CD14-positive monocyte (primary cell): ENCODE measurements at regions not wholly inside any gene's neighbourhood (a gene's known extent, or its start where the extent isn't known, plus 50 kb on each side); places are given as distances from the start of the nearest gene placed in this dataset.

Source experiments
- DNase-seq, 3 donors: peaks; one replicate each; pipeline ENCODE4 v3.0.0-alpha.2; 2011 to 2022
- H2AFZ ChIP-seq: 2 replicates; pipeline ENCODE4 v1.6.0; 2012; ENCODE audit warnings: mild to moderate bottlenecking, low read depth, low read length, inconsistent platforms; ENCODE audit not compliant: insufficient read depth, poor library complexity, severe bottlenecking
- H3K27ac ChIP-seq, 2 donors: 1 replicate in 1 of 2; 2 replicates in 1 of 2; pipeline ENCODE4 v1.5.1; 2012 to 2013; ENCODE audit warnings: low read length in 2 of 2, control low read depth in 1 of 2, inconsistent platforms in 1 of 2, low read depth in 1 of 2, mild to moderate bottlenecking in 1 of 2
- H3K27me3 ChIP-seq, 2 donors: one replicate each; pipeline versions ENCODE4 v1.6.0 to v1.6.1; 2011 to 2013; ENCODE audit warnings: low read length in 2 of 2; ENCODE audit not compliant: control insufficient read depth in 2 of 2, insufficient read depth in 2 of 2
- H3K36me3 ChIP-seq, 2 donors: replicated peaks in 1 of 2; 1 replicate in 1 of 2; 2 replicates in 1 of 2; pipeline versions ENCODE4 v1.5.1 to v1.6.1; 2012 to 2013; ENCODE audit warnings: low read length in 2 of 2, control low read depth in 1 of 2, inconsistent platforms in 1 of 2, mild to moderate bottlenecking in 1 of 2; ENCODE audit not compliant: insufficient read depth in 2 of 2, control insufficient read depth in 1 of 2
- H3K4me1 ChIP-seq, 2 donors: 1 replicate in 1 of 2; 2 replicates in 1 of 2; pipeline versions ENCODE4 v1.5.1 to v1.6.1; 2012 to 2013; ENCODE audit warnings: low read length in 2 of 2, control low read depth in 1 of 2, inconsistent platforms in 1 of 2, mild to moderate bottlenecking in 1 of 2, moderate library complexity in 1 of 2; ENCODE audit not compliant: insufficient read depth in 2 of 2, control insufficient read depth in 1 of 2
- H3K4me2 ChIP-seq: replicated peaks from 2 replicates; pipeline ENCODE3; 2012; ENCODE audit warnings: low read length, moderate library complexity, mild to moderate bottlenecking; ENCODE audit not compliant: poor library complexity, severe bottlenecking; ENCODE audit errors: extremely low read depth
- H3K4me3 ChIP-seq, 3 experiments: fragments of 200-600 bp in 1 of 3; sonication (generic) in 1 of 3; replicated peaks in 1 of 3; 1 replicate in 2 of 3; 2 replicates in 1 of 3; pipeline ENCODE4 v1.5.1; 2011 to 2013; ENCODE audit warnings: low read length in 3 of 3, mild to moderate bottlenecking in 3 of 3, control low read depth in 2 of 3, low read depth in 2 of 3, inconsistent platforms in 1 of 3, moderate library complexity in 1 of 3
- H3K79me2 ChIP-seq: 2 replicates; pipeline ENCODE4 v1.6.0; 2012; ENCODE audit warnings: mild to moderate bottlenecking, control low read depth, inconsistent platforms, low read length, moderate library complexity; ENCODE audit not compliant: insufficient read depth
- H3K9ac ChIP-seq: 2 replicates; pipeline ENCODE4 v1.6.0; 2017; ENCODE audit warnings: low read length, mild to moderate bottlenecking; ENCODE audit not compliant: insufficient read depth, poor library complexity, severe bottlenecking
- H3K9me3 ChIP-seq, 2 donors: replicated peaks in 1 of 2; 1 replicate in 1 of 2; 2 replicates in 1 of 2; pipeline versions ENCODE4 v1.5.1 to v1.6.1; 2012 to 2013; ENCODE audit warnings: low read length in 2 of 2, control low read depth in 1 of 2; ENCODE audit not compliant: control insufficient read depth in 1 of 2, insufficient read depth in 1 of 2
- H4K20me1 ChIP-seq: 2 replicates; pipeline ENCODE4 v1.6.0; 2012; ENCODE audit warnings: mild to moderate bottlenecking, low read length, control low read depth, moderate library complexity; ENCODE audit not compliant: insufficient read depth
- H3K27ac Mint-ChIP-seq, 7 donors: one replicate each; pipeline ENCODE4 v1.8.0; 2020; ENCODE audit warnings: mild to moderate bottlenecking in 7 of 7, mixed read lengths in 7 of 7, moderate library complexity in 6 of 7, inconsistent platforms in 2 of 7
- H3K27me3 Mint-ChIP-seq, 3 donors: one replicate each; pipeline ENCODE4 v1.8.0; 2021 to 2022; ENCODE audit warnings: low read depth in 3 of 3, mild to moderate bottlenecking in 3 of 3, mixed read lengths in 3 of 3, moderate library complexity in 3 of 3, inconsistent platforms in 1 of 3
- H3K36me3 Mint-ChIP-seq, 2 donors: one replicate each; pipeline ENCODE4 v1.8.0; 2020; ENCODE audit warnings: mixed read lengths in 2 of 2, inconsistent platforms in 1 of 2, mild to moderate bottlenecking in 1 of 2
- H3K4me1 Mint-ChIP-seq: one replicate; pipeline ENCODE4 v1.8.0; 2020; ENCODE audit warnings: mild to moderate bottlenecking, mixed read lengths
- H3K4me3 Mint-ChIP-seq, 2 donors: one replicate each; pipeline ENCODE4 v1.8.0; 2020; ENCODE audit warnings: mild to moderate bottlenecking in 2 of 2, mixed read lengths in 2 of 2, moderate library complexity in 1 of 2
- H3K9me3 Mint-ChIP-seq, 7 donors: one replicate each; pipeline ENCODE4 v1.8.0; 2020 to 2022; ENCODE audit warnings: mixed read lengths in 7 of 7, mild to moderate bottlenecking in 6 of 7, moderate library complexity in 6 of 7, inconsistent platforms in 2 of 7
- CTCF ChIP-seq: fragments of 200-600 bp; IDR thresholded peaks from one replicate; pipeline ENCODE4 v1.8.0; 2022; ENCODE audit warnings: antibody characterized with exemption, mild to moderate bottlenecking
- WGBS: methylation state at CpG from one replicate; pipeline ENCODE4 v1.1.5; 2013; ENCODE audit warnings: missing lambda C conversion rate; ENCODE audit not compliant: insufficient coverage; 5-methylcytosine and 5-hydroxymethylcytosine counted together
- intact Hi-C, 2 donors: fragments of 100-400 bp; cut with micrococcal nuclease; formaldehyde crosslinking; loops; one replicate each; pipeline versions ENCODE4 v1.15.0 to v1.15.1; 2023

GRCh38 chr22:27378311-27378800 is 423.2 kb downstream of the MN1 start:
- Mint-ChIP-seq H3K4me1 (no peaks in the 10 kb centered on the region), H3K4me3 (no peak overlapping the region), H3K9me3 (peaks cover 0 to 8% (median 5%) of the 10 kb centered on the region in 7 donors), H3K36me3 (no peaks in the 10 kb centered on the region), H3K27me3 (peaks cover 0 to 3% (median 0%) of the 10 kb centered on the region in 3 donors), H3K27ac (no peak overlapping the region)
- H3K79me2 ChIP-seq, result no peaks in the 10 kb centered on the region
- H3K4me1 ChIP-seq, result no peaks in the 10 kb centered on the region
- no peaks in the 10 kb centered on the region for H4K20me1 ChIP-seq
- H3K4me2 ChIP-seq, result no peak overlapping the region
- no peak overlapping the region for H3K27ac ChIP-seq
- WGBS, result 72% methylated on average over 9 of the region's 13 CpGs
- no peaks in the 10 kb centered on the region for H3K36me3 ChIP-seq
- intact Hi-C loops, result no loop called here
- H3K9me3 ChIP-seq, result peaks cover 0 to under 1% of the 10 kb centered on the region in 2 donors
- TF ChIP-seq CTCF, result no peak
- H3K9ac ChIP-seq, result no peak overlapping the region
- no peaks in the 10 kb centered on the region for H3K27me3 ChIP-seq
- no peak overlapping the region for H3K4me3 ChIP-seq
- H2AFZ ChIP-seq, result no peak overlapping the region
- DNase-seq, result no peak

- H2AFZ ChIP-seq, result no peak overlapping the region
- H3K4me3 ChIP-seq, result no peak overlapping the region
- H3K4me1 ChIP-seq, result no peaks in the 10 kb centered on the region
- no peak overlapping the region for H3K4me2 ChIP-seq
- no peaks in the 10 kb centered on the region for H3K27me3 ChIP-seq
- Mint-ChIP-seq H3K4me3 (no peak overlapping the region), H3K9me3 (peaks cover 0 to 8% (median 3%) of the 10 kb centered on the region in 7 donors), H3K27me3 (peaks cover 0 to 3% (median 0%) of the 10 kb centered on the region in 3 donors), H3K36me3 (no peaks in the 10 kb centered on the region), H3K4me1 (no peaks in the 10 kb centered on the region), H3K27ac (peak overlapping the region in 2 of 7 donors; percentile 32 to 33)
- no peaks in the 10 kb centered on the region for H3K9me3 ChIP-seq
- no peaks in the 10 kb centered on the region for H4K20me1 ChIP-seq
- intact Hi-C loops, result no loop called here
- DNase-seq, result no peak
- 80% methylated on average over 1 of the region's 4 CpGs for WGBS
- no peak for TF ChIP-seq CTCF
- no peak overlapping the region for H3K9ac ChIP-seq
- H3K79me2 ChIP-seq, result no peaks in the 10 kb centered on the region
- H3K27ac ChIP-seq, result no peak overlapping the region
- H3K36me3 ChIP-seq, result no peaks in the 10 kb centered on the region
Observed at GRCh38 chr22:27378995-27379394, 422.6 kb downstream of the MN1 start.
